Medulla oblongata (tissue), 1 donor: ENCODE measurements at regions not wholly inside any gene's neighbourhood (a gene's known extent, or its start where the extent isn't known, plus 50 kb on each side); places are given as distances from the start of the nearest gene placed in this dataset.
A peak's percentile ranks its signal among the peaks of the same experiment; 100 is the strongest.
"Not testable (repeated sequence)": the region's sequence is repeated elsewhere in the genome, so short reads cannot be mapped to it uniquely, and the experiment has no call there.

Experiments used
- DNase-seq: peaks from one replicate; pipeline ENCODE4 v3.0.0-alpha.2; 2015; ENCODE audit errors: extremely low spot score

- no peak for DNase-seq
Measured at GRCh38 chr5:174917976-174918554, 193.7 kb downstream of the MSX2 start.

- DNase-seq: not testable (repeated sequence)
Measured at GRCh38 chr5:174917435-174917834, 193.1 kb downstream of the MSX2 start.

GRCh38 chr5:174916924-174917323 is 192.5 kb downstream of the MSX2 start:
- DNase-seq: not testable (repeated sequence)

GRCh38 chr5:174916227-174916626 is 191.8 kb downstream of the MSX2 start:
- no peak for DNase-seq

- DNase-seq: no peak
Measured at GRCh38 chr5:174911118-174911517, 186.7 kb downstream of the MSX2 start.

- DNase-seq: peak; percentile 81
Measured at GRCh38 chr5:174910245-174910737, 185.9 kb downstream of the MSX2 start.

- DNase-seq: no peak
Measured at GRCh38 chr5:174903172-174903732, 178.9 kb downstream of the MSX2 start.

- DNase-seq: no peak
Measured at GRCh38 chr5:174901336-174901735, 177.0 kb downstream of the MSX2 start.

- DNase-seq: no peak
Measured at GRCh38 chr5:174900240-174900865, 176.0 kb downstream of the MSX2 start.

GRCh38 chr5:174897281-174897950 is 173.0 kb downstream of the MSX2 start:
- DNase-seq: no peak

GRCh38 chr5:174895360-174895759 is 171.0 kb downstream of the MSX2 start:
- no peak for DNase-seq

- no peak for DNase-seq
Measured at GRCh38 chr5:174892742-174893141, 168.4 kb downstream of the MSX2 start.

- DNase-seq: not testable (repeated sequence)
Measured at GRCh38 chr5:174880412-174881200, 156.2 kb downstream of the MSX2 start.

GRCh38 chr5:174877987-174878386 is 153.6 kb downstream of the MSX2 start:
- DNase-seq: no peak

- no peak for DNase-seq
Measured at GRCh38 chr5:174872271-174872670, 147.9 kb downstream of the MSX2 start.

GRCh38 chr5:174852143-174852542 is 127.8 kb downstream of the MSX2 start:
- DNase-seq: no peak

GRCh38 chr5:174850565-174851169 is 126.3 kb downstream of the MSX2 start:
- no peak for DNase-seq

GRCh38 chr5:174849426-174849825 is 125.0 kb downstream of the MSX2 start:
- DNase-seq: no peak

- DNase-seq: peak; percentile 57
Measured at GRCh38 chr5:174844971-174845370, 120.6 kb downstream of the MSX2 start.

- no peak for DNase-seq
Measured at GRCh38 chr5:174843263-174844250, 119.2 kb downstream of the MSX2 start.
